Stimulated activated CD8-positive, alpha-beta memory T cell treated with anti-CD3 and anti-CD28 coated beads, Interleukin-2, amount 100 ng/mL, for 48 hours (primary cell): ENCODE measurements at regions not wholly inside any gene's neighbourhood (a gene's known extent, or its start where the extent isn't known, plus 50 kb on each side); places are given as distances from the start of the nearest gene placed in this dataset.
"Not testable (repeated sequence)": the region's sequence is repeated elsewhere in the genome, so short reads cannot be mapped to it uniquely, and the experiment has no call there.

ENCODE experiments used
- DNase-seq, 2 donors: peaks; one replicate each; pipeline ENCODE4 v3.0.0-alpha.2; 2020; ENCODE audit warnings: low read depth in 2 of 2

DNA sequence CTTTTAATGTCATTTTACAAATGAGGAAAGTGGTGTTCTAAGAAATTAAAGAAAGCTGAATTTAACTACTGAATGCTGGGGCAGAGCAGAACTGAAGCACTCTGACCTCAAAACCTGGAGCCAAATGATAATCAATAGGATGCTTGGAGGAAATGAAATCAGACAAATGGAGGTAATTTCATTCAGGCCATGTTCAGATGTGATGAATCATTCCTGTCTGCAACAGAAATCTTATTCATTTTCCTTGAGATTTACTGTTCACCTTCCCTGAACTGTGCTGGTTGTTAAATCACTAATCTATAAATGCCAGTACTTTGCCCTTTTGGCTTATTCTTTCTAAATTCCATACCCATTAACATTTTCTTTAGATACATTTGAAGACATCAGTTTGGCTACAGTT, 85.6 kb upstream of the SNX7 start:
- no peak for DNase-seq

DNA sequence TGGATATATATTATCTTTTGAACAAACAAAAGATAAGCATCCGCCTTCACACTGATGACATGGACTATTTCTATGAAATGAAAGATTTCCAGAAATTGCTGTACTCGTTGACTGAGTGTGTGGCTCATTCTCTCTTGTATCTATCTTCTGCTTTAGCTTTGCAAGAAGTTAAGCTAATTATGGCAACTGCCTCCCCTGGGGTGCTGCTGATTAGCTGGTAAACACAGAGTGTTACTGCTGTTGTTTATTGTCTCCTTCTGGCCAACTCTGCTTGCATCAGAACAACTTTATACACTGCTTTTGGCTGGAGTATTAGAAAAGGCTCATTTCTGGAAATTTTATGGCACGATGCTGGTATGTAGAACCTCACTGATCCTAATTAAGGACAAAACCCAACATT, 95.6 kb upstream of the SNX7 start:
- no peak for DNase-seq

DNA sequence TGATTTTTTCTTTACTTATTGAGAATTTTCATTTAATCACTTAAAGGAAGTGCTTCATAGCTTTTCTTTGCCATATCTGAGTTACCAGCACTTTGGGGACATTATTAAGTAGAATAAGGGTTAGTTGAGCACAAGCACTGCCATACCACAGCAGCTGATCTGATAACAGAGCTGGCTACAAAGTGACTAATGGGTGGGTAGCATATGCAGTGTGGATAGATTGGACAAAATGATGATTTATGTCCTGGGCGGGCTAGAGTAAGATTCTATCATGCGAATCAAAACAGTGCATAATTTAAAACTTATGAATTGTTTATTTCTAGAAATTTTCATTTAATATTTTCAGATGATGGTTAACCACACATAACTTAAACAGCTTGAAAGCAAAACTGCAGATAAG, 102.2 kb upstream of the SNX7 start:
- DNase-seq, result no peak

DNA sequence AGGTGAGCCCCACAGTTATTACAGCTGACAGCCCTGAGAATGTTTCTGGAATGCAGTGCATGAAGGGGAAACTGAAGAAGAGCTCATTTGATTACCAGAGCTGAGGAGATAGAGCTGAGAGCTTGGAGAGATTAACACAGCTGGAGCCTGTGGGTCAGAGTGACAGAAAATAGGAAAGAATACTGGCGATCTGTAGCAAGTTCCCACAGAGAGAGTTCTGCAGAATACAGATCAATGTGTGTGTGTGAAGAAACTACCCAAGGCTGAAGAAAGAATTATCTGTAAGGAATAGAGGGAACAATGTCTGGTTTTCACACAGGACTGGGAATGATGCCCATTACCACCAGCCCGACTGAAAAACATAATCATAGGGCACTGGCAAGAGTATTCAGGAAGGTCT, 103.6 kb upstream of the SNX7 start:
- DNase-seq, result no peak

DNA sequence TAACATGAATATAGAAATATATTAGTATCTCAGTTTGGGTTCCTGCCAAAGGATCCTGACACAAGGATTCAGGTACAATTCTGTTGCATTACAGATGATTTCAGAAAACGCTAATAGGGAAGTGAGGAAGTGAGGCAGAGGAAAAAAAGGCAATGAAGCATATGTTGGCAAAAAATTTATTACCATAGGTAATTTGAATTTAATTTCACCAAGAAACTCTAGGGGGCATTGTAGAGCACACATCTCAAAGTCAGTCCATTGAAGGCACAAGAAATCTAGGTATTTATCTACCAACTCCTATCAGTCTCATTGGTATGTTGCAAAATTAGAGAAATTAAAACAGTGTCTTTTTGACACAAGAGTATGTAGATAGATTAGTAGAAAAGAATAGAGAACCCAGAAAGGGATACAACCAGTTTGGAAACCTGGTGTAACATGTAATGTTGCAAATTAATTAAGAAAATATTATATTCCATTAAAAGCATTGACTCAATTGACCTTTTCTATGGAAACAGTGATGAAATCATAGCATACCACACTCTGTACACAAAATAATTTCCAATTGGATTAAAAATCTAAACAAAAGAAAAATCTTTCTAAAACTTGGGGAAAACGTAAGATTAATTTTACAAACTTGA, 104.9 kb upstream of the SNX7 start:
- no peak for DNase-seq

DNA sequence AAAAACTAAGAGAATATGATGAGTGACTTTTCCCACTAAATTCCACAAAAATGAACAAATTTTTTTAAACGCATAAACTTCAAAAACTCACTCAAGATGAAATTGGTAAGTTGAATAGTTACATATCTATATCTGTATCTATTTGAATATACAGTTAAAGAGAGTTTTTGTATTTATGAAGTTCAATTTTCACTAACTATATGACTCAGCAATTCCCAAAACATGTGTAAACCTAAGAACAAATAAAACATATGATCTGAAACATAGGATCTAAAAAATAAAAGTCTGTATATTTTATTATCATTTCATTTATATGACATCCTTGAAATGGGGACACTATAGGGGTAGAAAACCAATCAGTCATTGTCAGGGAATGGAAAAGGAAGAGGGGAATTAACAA, 105.7 kb upstream of the SNX7 start:
- no peak for DNase-seq

DNA sequence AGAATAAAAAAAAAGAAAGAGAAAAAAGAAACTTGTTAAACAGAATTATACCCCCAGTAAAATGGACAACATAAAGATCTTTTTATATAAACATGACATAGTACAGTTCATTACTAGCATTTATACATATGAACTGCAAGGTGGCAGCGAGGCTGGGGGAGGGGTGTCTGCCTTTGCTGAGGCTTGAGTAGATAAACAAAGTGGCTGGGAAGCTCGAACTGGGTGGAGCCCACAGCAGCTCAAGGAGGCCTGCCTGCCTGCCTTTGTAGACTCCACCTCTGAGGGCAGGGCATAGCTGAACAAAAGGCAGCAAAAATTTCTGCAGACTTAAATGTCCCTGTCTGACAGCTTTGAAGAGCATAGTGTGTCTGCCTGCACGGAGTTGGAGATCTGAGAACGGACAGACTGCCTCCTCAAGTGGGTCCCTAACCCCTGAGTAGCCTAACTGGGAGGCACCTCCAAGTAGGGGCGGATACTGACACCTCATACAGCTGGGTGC, 108.9 kb upstream of the SNX7 start:
- DNase-seq, result not testable (repeated sequence)

DNA sequence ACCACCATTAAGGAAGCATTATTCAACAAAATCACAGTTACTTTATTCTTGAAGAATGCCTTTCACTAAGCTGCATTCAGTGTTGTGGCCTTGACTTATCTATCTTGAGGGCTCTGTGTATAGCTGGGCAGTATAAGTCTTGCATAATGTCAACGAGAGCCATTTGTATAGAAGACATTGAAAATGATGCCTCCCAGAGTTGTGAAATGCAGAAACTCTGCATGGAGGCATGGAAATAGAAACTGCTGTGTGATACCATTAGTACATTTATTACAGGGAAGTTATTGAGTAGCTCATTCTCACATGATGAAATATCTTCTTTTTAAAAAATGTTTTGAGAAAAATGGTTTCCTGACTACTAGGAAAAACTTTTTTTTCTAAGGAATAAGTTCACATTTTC, 111.4 kb upstream of the SNX7 start:
- DNase-seq, result no peak

DNA sequence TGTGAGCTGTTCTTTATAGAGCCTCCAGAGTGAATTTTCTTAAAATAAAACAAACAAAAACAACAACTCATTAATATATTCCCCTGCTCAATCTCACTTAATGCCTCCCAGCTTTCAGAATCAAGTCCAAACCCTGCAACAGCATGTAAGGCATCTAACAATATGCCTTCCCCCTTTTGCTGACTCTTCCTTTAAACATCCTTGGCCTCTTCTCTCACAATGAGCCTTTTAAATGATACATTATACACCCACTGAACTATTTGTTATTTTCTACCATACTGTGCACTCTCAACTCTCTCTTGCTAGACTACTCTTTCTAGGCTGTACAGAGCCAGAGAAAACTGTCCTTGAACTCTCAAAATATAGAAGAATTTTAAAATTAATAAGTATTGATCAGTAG, 115.2 kb upstream of the SNX7 start:
- DNase-seq, result no peak

DNA sequence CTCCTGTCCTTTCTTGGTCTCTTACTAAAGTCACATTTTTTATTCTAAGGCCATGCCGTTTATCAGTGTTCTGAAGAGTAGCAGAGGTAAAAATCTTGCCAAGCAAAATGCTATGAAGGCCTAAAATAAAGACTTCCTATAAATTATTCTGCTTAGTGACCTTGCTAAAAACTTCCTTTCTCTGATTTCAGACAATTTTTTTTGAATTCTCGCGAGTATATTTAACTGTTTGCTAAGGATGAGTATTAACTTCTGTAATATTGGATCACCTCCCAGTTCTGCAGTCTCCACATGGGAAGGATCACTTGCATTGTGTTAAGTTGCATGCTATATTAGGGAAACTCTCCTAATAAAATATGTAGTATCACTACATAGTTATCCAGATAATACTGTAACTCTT, 123.4 kb upstream of the SNX7 start:
- no peak for DNase-seq

DNA sequence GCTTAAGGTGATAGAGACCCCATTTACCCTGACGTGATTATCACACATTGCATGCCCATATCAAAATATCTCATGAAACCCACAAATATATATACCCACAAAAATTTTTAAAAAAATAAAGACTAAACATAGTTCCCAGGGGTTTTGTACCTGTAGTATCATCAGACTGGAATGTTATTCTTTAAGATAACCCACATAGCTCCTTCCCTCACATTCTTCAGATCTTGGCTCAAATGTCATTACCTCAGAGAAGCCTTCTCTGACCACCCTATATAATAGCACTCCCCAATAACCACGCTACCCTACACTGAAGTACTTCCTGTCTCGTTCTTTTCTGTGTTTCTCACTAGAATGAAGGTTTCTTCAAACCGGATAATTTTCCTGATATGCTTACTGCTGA, 138.3 kb upstream of the SNX7 start:
- no peak for DNase-seq

DNA sequence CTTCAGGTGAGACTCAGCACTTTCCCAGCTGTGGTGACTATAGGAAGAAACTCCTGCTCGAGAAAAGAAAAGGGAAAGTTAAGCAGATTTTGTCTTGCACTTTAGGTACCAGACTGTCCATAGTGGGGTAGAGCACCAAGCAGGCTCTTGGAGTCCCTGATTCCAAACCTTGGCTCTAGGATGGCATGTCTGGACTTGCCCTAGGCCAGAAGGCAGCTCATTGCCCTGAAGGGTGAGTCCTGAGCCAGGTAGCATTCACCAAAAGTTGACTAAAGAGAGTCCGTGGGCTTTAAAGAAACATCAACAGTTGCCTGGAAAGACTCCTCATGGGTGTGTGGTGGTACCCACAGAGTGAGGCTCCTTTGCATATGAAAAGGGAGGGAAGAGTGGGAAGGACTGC, 145.2 kb upstream of the SNX7 start:
- no peak for DNase-seq

DNA sequence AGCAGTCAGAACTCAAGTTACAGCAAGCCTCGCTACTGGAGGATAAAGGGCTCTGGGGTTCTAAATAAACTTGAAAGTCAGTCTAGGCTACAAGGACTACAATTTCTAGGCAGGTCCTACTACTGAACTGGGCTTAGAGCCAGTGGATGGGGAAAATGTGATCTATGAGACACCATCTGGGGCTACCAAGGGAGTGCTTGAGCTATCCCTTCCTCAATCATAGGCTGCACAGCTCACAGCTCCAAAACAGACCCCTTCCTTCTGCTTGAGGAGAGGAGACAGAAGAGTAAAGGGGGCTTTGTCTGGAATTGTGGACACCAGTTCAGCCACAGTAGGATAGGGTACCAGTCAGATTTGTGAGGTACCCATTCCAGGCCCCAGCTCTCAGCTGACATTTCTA, 145.8 kb upstream of the SNX7 start:
- DNase-seq, result no peak

DNA sequence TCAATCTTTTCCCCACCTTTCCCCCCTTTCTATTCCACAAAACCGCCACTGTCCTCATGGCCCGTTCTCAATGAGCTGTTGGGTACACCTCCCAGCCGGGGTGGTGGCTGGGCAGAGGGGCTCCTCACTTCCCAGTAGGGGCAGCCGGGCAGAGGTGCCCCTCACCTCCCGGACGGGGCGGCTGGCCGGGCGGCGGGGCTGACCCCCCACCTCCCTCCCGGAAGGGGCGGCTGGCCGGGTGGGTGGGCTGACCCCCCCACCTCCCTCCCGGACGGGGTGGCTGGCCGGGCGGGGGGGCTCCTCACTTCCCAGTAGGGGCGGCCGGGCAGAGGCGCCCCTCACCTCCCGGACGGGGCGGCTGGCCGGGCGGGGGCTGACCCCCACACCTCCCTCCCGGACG, 149.3 kb upstream of the SNX7 start:
- not testable (repeated sequence) for DNase-seq

DNA sequence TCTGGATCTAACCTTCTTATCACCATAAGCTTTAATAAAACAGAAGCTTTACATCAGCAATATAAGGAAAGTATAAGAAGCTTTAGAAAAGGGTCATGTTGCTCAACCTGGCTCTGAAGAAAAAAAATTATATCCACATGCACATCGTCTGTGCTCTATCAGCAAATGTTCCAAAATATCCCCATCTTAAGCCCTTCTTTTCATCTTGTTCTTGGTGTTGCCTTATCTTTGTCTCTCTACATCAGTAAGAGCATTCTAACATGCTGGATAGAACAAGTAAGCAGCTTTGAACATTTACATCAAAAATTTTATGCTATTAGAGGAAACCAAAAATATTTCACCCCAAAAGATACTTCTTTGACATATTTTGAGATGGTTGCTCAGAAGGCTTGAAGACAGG, 157.8 kb upstream of the SNX7 start:
- DNase-seq, result no peak

DNA sequence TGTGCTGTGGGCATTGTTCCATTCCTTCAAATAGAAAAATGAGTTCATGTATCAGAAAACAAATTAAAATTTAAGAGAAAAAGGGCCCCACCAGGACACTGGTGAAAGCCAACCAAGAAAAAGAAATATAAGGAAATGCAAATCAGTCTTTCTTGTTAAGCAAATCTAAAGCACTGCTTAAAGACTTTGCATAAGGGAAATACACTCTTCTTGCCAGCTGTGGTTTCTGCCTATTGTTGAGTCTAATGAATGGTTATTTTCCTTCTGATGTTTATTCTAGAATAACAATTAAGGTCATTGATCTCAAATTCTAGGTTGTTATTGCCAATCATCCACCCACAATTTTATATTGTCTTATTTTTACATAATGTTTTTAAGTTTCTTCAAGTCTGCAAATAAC, 158.6 kb upstream of the SNX7 start:
- DNase-seq, result no peak

DNA sequence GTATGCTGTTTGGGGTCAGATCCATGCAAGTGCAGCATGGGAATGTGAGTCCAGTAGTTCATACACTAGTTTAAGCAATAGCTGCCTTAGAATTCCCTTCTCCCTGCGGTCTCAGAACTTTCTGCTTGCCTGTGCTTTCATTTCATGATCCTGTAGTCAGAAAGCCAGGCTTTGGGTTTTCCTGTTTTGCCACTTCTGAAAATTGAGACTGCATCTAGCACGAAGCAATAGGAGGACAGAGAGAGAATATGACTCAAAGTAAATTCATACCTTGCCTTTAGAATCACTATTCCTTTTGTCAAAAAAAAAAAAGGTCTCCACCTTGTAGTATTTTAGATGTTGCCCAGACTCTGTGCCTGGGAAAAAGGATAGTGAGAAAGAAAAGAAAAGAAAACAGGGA, 161.2 kb upstream of the SNX7 start:
- no peak for DNase-seq

DNA sequence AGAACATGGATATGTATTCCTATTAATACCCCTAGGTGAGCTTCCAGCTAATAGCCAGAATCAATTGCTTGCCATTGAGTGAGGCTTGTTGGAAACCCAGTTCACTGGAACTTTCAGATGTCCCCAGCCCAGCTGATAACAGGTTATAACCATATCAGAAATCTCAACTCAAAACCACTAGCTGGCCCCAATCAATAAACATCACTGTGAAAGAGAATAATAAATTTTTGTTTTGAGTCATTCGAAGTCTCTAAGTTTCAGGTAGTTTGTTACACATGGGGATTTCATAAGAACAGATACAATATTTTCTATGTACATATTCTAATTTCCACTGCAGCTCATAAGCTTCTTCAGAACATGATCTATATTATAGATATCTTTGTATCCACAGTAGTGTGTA, 162.9 kb upstream of the SNX7 start:
- no peak for DNase-seq

DNA sequence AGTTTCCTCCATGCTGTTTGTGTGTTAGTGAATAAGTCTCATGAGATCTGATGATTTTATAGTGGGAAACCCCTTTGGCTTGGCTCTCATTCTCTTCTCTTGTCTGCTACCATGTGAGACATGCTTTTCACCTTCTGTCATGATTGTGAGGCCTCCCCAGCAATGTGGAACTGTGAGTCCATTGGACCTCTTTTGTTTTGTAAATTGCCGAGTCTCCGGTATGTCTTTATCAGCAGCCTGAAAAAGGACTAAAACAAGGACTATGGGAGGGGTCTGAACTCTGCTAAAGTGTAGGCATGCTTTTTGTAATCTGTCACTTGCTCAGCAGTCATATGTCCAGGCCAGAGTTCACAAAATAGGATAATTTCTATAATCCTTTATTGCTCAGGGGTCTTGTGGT, 164.0 kb upstream of the SNX7 start:
- no peak for DNase-seq

DNA sequence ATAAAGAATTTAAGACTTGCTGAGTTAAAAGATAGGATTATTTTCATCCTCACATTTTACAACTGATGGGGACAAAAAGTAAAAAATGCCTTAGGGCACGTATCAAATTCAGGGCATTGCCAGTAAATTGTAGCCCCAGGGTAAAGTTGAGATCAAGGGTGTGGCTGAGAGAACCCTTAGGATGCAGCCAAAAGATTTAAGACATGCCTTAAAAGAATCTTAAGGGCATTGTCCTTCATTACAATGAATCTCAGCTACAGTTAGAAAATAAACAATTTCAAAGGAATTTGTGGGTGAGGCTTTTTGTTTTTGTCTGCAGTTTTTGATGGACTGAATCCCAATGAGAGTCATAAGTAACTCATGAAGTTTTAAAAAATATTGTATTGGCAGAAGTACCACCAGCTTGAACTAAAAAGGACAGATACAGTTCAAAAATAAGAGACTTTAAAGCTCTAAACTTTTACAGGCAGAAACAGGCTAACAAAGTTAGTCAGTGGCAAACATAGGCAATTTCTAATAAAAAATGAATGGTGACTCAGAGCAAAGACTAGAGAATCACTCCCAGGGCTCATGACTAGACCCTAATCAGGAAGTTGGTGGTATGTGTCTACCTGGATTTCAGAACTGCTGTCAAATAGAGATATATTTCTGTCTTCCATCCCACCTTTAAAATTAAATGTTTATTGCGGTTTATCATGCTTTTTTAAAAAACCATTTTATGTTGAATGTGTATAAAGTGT, 165.1 kb upstream of the SNX7 start:
- no peak for DNase-seq

DNA sequence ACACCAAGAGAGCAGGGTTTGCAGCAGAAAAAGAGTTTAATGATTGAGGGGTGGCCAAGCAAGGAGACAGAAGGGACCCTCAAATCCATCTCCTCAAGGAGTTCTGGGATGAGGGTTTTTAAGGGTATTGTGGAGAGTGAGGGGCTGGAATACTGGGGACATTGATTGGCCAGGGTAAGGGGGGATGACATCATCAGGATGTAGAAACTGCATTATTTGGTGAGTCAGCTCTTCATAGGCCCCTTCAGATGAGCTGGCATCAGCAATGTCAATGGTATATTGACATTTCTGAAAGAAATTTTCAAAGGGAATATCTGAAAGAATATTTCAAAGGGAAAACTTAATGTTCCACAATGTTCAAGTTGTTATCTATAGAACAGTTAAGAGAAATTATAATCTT, 168.1 kb upstream of the SNX7 start:
- no peak for DNase-seq

DNA sequence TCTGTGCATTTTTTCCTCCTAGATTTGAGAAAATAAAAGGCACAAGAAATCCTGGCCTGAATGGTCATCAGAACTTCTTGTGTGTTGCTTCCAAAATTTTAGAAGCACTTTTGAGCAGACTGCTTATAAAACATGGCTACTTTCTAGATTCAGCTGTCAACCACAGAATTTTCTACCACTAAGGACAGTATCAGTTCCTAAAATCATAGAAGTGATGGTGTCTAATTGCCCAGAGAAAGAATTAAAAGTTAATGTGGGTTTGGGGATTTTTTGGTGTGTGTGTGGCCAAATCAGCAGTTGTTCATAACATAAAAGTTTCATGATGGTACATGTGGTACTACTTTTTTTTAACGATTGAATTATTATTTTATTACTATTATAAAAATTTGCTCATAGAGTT, 171.4 kb upstream of the SNX7 start:
- no peak for DNase-seq

DNA sequence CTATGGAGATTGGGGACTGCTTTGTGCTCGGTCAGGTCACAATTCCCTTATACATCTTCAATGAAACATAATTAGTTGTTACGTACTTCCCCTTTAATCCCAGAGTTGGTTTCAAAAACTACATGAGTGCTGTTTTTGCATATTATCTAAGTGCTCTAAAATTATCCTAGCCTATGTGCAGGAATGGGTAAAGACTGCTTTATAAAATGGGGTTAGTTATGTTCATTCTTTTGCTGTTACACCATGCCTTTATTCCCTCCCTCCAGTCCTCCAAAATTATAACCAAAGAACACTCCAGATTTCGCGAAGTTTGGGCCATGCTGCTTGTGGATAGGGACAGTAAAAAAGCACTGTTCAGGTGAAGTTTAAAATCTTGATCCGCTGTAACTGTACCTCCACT, 173.9 kb upstream of the SNX7 start:
- DNase-seq, result no peak

DNA sequence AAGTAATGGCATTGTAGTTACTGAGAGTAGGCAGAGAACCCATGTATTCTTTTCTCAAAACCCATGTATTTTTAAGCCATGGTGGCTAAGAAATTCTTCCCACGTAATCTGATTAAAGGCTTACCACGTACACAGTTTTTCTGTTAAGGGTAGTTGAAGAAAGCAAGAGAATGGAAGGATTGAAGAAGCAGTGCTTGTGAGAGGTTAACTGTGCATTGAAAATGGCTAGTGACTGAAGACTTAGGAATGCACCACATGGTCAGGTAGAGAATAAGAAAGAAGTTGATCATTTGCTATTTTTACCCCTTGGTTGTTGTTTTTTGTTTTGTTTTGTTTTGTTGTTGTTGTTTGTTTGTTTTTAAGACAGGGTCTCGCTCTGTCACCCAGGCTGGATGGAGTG, 178.9 kb upstream of the SNX7 start:
- DNase-seq, result no peak
